Stimulated activated naive CD8-positive, alpha-beta T cell treated with anti-CD3 and anti-CD28 coated beads, Interleukin-15, Interleukin-2, amounts not matched to agents 100 ng/mL and 50 ng/mL, for 24 hours (primary cell): ENCODE measurements at regions not wholly inside any gene's neighbourhood (a gene's known extent, or its start where the extent isn't known, plus 50 kb on each side); places are given as distances from the start of the nearest gene placed in this dataset.

Experiments
- H3K27ac Mint-ChIP-seq: one replicate; pipeline ENCODE4 v1.8.0; 2021; ENCODE audit warnings: mild to moderate bottlenecking, mixed read lengths
- H3K27me3 Mint-ChIP-seq: one replicate; pipeline ENCODE4 v1.8.0; 2021; ENCODE audit warnings: mixed read lengths
- H3K36me3 Mint-ChIP-seq: one replicate; pipeline ENCODE4 v1.8.0; 2021; ENCODE audit warnings: low read depth, mixed read lengths
- H3K4me1 Mint-ChIP-seq: one replicate; pipeline ENCODE4 v1.8.0; 2021; ENCODE audit warnings: low read depth, mixed read lengths
- H3K4me3 Mint-ChIP-seq: one replicate; pipeline ENCODE4 v1.8.0; 2021; ENCODE audit warnings: mild to moderate bottlenecking, mixed read lengths
- H3K9me3 Mint-ChIP-seq: one replicate; pipeline ENCODE4 v1.8.0; 2021; ENCODE audit warnings: mixed read lengths

DNA sequence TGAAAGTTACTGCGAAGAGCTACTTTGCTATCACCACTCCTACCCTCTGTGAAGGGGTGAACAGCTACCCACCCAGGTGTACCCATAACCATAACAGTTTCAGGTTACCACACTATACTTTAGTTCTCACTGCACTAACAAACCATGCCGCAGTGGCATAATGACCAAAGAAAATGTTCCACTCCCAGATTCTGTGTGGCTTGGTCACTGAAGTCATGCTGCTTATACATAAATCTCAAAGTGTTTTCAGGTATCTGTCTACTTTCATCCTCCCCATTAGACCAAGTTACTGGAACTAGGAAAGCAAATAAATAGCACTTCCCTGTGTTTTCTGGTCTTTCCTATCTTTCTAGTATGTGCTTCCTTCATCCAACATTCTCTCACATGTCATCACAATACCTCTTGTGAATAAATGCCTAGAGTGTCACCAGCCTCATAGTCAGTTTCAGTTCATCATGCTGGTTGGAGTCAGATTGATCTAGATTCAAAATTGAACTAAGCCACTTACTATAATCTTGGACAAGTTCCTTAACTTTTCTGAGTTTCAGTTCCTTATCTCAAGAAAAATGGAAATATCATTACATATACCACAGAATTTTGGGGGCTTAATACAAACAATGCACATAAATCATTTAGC, 293.6 kb downstream of the FSIP2 start:
- Mint-ChIP-seq H3K4me3 (no peak overlapping the region), H3K4me1 (no peaks in the 10 kb centered on the region), H3K27ac (no peak overlapping the region), H3K27me3 (no peaks in the 10 kb centered on the region), H3K9me3 (no peaks in the 10 kb centered on the region), H3K36me3 (no peaks in the 10 kb centered on the region)

DNA sequence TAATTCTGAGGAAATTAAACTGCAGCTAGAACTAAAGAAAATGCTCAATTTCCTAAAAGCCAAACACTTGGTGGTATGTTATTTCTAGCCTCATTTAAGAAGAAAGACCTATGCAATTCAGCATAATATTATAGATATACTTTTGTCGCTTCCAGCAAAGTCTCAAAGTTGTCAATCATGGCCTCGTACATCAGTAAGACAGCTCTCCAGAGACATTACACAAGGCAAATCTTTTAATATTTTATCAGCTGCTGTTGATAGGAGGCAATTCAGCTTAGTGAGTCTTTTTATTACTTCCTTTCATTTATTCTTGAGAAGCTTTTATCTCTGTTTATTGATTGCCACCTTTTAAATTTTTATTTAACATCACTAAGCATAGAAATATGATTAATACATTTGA, 294.3 kb downstream of the FSIP2 start:
- no peak overlapping the region for H3K27ac Mint-ChIP-seq
- no peak overlapping the region for H3K4me3 Mint-ChIP-seq
- H3K27me3 Mint-ChIP-seq: no peaks in the 10 kb centered on the region
- H3K9me3 Mint-ChIP-seq: no peaks in the 10 kb centered on the region
- no peaks in the 10 kb centered on the region for H3K4me1 Mint-ChIP-seq
- no peaks in the 10 kb centered on the region for H3K36me3 Mint-ChIP-seq

DNA sequence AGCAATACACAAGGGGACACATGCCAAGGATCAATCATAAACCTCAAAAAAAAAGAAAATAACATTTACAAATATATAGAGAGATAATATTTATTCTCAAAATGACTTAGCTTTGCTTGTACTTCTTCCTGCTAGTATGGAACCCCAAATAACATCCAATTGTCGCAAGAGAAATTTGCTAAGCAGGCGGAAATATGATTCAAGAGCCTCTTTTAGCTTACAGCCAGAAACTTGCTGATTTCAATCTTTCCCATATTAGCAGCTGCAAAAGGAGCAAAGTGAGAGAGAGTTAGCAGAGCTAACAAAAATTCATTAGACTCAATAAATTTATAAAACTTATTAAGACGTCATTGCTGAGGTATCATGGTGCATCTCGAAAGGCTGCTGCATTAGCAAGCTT, 294.9 kb downstream of the FSIP2 start:
- Mint-ChIP-seq H3K27ac (no peak overlapping the region), H3K4me1 (no peaks in the 10 kb centered on the region), H3K9me3 (no peaks in the 10 kb centered on the region), H3K27me3 (no peaks in the 10 kb centered on the region), H3K36me3 (no peaks in the 10 kb centered on the region), H3K4me3 (no peak overlapping the region)

DNA sequence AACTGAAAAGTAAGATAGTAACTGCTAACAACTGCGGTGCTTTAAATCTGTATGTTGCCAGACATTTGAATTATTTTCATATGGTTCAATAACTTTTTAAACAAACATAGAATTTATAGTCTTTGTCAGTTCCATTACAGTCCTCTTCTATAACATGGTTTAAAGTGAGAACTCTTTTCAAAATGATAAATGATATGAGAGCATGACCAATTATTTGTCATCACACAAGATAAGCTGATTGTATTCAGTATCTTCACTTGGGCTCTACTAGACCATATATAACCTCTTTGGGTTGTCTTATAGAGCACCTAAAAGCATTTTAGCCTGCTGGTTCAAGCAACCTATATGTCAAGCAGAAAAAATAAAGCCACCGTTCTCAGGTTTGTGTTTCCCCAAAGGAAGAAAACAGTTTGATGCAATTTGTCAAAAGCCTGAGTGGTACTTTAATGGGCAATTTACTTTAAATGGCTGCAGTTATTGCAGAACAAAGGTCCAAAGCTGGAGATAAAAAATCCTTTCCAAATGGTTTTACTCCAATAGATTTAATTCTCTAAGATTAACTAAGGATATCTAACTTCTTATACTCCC, 298.4 kb downstream of the FSIP2 start:
- Mint-ChIP-seq H3K9me3 (no peaks in the 10 kb centered on the region), H3K4me1 (no peaks in the 10 kb centered on the region), H3K27ac (no peak overlapping the region), H3K27me3 (no peaks in the 10 kb centered on the region), H3K4me3 (no peak overlapping the region), H3K36me3 (no peaks in the 10 kb centered on the region)

DNA sequence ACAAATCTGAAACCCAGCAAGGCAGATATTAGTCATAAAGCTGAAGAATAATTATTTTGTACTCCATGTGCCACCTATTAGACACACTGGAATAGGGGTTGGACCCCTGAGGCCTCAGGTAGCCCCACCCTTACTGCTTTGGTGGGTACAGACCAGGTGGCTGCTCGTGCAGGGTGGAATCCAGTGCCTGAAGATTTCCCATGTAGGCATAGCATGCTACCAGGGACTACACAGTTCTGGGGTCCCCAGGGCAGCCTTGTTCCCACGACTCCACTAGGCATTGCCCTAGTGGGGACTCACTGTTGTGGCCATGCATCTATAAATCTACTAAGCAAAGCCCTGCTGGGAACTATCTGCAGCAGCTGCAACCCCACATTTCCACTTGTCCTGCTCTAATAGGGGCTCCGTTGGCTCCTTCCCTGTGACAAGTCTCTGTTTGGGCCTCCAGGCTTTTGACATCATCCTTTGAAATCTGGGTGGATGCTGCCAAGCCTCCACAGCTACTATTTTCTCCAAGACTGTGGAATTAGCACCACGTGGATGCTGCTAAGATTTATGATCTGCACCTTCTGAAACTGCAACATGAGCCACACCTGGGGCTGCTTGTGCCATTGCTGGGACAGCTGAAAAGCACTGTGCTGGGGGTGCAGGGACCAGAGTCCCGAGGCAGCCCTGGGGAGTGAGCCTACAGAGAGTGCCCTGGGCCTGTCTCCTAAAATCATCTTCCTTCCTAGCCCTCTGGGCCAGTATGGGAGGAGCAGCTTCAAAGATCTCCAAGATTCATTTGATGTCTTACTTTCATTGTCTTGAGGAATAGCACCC, 303.8 kb downstream of the FSIP2 start:
- Mint-ChIP-seq H3K9me3 (no peaks in the 10 kb centered on the region), H3K27ac (no peak overlapping the region), H3K4me3 (no peak overlapping the region)

DNA sequence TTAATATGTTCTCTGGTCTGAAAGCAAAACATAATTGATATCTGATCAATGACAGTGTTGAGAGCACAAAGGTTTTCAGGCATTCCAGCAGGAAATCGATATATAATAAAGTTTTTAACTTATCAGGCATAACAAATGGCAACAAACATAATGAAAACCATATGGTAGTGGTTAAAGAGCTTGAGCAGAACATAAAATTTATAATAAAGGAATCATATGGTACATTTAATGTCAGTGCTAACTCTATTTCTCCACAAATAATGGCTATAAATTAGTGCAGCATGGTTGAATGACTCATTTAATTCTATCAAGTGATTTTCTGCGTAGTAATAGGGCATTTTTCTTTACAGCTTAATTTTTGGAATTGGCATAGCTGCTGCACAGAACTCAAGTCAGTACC, 306.2 kb downstream of the FSIP2 start:
- H3K4me3 Mint-ChIP-seq: no peak overlapping the region
- no peaks in the 10 kb centered on the region for H3K27me3 Mint-ChIP-seq
- no peaks in the 10 kb centered on the region for H3K9me3 Mint-ChIP-seq
- no peaks in the 10 kb centered on the region for H3K36me3 Mint-ChIP-seq
- H3K4me1 Mint-ChIP-seq: no peaks in the 10 kb centered on the region
- no peak overlapping the region for H3K27ac Mint-ChIP-seq

More for the DNA sequence above, 303.8 kb downstream of the FSIP2 start:
- no peaks in the 10 kb centered on the region for H3K36me3 Mint-ChIP-seq
- H3K27me3 Mint-ChIP-seq: no peaks in the 10 kb centered on the region
- no peaks in the 10 kb centered on the region for H3K4me1 Mint-ChIP-seq

DNA sequence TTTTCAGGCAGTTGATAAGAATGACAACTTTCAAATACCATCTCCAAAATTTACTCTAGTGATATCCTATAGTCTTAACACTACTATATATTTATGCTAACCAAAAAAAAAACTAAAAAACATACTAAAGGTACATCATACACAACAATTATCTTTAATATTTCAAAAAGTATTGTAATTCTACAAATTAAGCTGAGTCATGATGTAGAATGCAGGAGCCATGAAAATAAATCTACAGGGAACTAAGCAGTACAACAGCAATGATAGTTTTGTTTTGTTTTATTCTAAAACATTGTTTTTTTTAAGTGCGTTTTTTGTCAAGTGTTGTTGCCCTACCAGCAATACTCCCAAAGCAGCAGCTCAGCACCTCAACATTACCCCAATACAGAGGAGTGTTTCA, 314.3 kb downstream of the FSIP2 start:
- Mint-ChIP-seq H3K27me3 (no peaks in the 10 kb centered on the region), H3K4me3 (no peak overlapping the region), H3K27ac (no peak overlapping the region), H3K4me1 (no peaks in the 10 kb centered on the region), H3K36me3 (no peaks in the 10 kb centered on the region), H3K9me3 (no peaks in the 10 kb centered on the region)

DNA sequence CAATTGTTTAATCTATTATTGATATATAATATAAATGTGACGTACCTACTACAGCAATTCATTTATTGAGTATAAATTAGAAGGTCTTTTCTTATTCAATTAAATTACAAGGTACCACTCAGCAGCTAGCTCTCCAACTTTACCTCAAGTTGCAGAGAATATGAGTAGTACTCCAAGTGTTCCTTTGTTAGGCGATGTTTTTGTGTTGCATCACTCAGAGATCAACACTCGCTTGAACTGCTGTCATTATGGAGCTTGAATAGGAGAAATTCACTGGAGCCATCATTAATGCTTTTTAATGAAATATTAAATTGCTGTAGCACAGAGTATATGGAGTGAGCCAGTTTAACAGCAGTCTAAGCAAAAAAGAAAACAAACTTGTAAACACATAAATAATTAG, 320.0 kb downstream of the FSIP2 start:
- H3K9me3 Mint-ChIP-seq: no peaks in the 10 kb centered on the region
- H3K4me3 Mint-ChIP-seq: no peak overlapping the region
- H3K4me1 Mint-ChIP-seq: no peaks in the 10 kb centered on the region
- H3K27me3 Mint-ChIP-seq: no peaks in the 10 kb centered on the region
- no peak overlapping the region for H3K27ac Mint-ChIP-seq
- no peaks in the 10 kb centered on the region for H3K36me3 Mint-ChIP-seq

DNA sequence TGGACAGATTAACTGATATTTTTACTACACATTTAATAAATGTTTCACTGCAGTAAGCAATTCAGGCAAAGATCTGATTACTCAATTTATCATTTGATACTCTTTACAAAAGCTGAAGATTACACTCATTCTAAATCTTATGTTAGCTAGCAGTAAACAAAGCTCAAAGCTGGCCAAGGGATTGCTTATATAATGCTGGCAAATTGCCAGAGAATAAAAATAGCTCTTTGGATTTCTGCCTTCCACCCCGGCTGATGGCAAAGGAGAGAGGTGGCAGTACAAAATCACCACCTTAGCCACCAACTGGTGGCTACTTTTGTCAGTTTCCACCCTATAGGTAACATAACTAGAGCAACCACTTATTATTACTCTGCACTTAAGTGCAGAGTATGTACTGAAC, 320.5 kb downstream of the FSIP2 start:
- Mint-ChIP-seq H3K27ac (no peak overlapping the region), H3K36me3 (no peaks in the 10 kb centered on the region), H3K27me3 (no peaks in the 10 kb centered on the region), H3K4me3 (no peak overlapping the region), H3K9me3 (no peaks in the 10 kb centered on the region), H3K4me1 (no peaks in the 10 kb centered on the region)

DNA sequence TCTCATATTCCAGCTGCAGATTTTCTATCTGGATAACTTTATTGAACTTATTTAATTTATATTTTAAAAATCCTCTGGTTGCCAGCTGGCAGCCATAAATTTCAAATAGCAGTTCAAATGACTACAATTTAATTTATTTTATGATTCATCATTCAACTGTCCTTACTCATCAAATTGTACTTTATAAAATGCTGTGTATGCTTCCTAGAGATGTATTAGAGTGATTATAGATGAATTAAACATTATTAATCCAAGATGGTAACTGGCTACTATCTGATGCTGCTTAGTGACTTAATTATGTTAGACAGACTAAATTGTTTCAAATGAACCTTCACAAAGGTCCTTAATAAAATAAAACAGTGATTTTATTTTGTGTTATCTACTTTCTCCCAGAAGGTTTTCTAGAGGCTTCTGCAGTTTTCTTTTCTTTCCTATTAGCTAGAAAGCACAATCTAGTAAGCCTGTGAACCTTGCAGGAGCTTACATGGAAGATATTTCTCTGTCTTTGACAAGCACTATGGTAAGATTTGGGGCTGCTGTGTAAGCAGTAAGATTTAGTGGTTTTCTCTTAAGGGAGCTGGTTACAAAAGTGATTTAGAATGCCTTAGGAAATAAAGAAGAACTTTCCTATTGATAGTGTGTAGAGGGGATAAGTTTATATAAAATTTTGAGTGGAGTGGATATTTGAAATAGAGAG, 322.3 kb downstream of the FSIP2 start:
- no peaks in the 10 kb centered on the region for H3K4me1 Mint-ChIP-seq
- no peaks in the 10 kb centered on the region for H3K27me3 Mint-ChIP-seq
- no peak overlapping the region for H3K27ac Mint-ChIP-seq
- peaks cover 6% of the 10 kb centered on the region for H3K36me3 Mint-ChIP-seq
- H3K9me3 Mint-ChIP-seq: no peaks in the 10 kb centered on the region
- no peak overlapping the region for H3K4me3 Mint-ChIP-seq

DNA sequence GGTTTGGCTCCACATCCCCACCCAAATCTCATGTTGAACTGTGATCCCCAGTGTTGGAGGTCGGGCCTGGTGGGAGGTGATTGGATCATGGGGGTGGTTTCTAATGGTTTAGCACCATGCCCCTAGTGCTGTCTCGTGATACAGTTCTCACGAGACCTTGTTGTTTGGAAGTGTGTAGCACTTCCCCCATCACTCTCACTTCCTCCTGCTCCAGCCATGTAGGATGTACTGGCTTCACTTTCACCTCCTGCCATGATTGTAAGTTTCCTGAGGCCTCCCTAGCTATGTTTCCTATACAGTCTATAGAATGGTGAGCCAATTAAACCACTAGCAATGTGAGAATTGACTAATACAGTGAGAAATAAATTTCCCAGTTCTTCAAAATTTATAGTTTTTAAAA, 325.9 kb downstream of the FSIP2 start:
- Mint-ChIP-seq H3K9me3 (no peaks in the 10 kb centered on the region), H3K36me3 (peaks cover 6% of the 10 kb centered on the region), H3K4me3 (no peak overlapping the region), H3K27me3 (no peaks in the 10 kb centered on the region), H3K4me1 (no peaks in the 10 kb centered on the region), H3K27ac (no peak overlapping the region)

DNA sequence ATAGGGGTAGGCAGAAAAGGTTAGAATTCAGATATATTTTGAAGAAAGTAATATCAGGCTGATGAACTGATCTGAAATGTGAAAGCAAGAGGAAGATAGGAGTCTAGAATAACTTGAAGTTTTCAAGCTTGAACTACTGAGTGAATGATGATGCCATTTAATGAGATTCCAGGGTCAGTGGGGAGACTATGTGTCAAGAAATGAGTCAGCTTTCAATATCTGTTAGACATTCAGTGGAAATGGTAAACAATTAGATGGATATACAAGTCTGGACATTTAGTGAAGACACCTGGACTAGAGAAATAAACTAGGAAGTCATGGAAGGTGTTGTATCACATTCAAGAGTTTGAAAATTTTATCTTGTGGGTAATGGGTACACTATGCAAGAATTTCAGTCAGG, 326.9 kb downstream of the FSIP2 start:
- Mint-ChIP-seq H3K36me3 (peaks cover 6% of the 10 kb centered on the region), H3K9me3 (no peaks in the 10 kb centered on the region), H3K27me3 (no peaks in the 10 kb centered on the region), H3K27ac (no peak overlapping the region), H3K4me1 (no peaks in the 10 kb centered on the region), H3K4me3 (no peak overlapping the region)

DNA sequence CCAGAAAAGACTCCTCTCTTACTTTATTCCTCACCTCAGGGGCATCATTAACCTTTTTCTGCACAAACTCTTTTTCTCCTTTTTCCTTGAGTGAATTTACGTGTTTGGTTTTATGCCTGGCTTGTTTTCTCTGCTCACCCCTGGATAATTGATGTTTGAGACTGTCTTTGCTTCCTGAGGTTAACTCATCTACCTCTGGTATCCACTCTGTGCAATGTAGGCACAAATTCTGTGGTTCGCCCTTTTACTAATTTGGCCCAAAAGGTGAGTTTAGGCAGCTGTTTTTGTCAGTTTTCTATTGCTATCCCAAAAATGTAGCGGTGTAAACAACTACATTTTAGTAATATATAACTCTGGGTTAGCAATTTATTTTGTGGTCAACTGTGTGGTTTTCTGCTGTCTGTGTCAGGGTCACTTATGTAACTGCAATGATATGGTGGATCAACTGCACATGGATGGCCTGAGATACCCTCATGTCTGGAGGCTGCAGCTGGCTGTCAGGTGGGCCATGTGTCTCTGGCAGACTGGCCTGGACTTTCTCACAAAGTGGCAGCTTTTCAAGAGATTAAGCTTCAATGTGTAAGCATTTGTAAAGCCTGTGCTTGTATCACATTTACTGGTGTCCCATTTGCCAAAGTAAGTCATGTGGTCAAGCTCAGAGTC, 329.7 kb downstream of the FSIP2 start:
- H3K9me3 Mint-ChIP-seq: no peaks in the 10 kb centered on the region
- no peak overlapping the region for H3K4me3 Mint-ChIP-seq
- peaks cover 6% of the 10 kb centered on the region for H3K36me3 Mint-ChIP-seq
- no peak overlapping the region for H3K27ac Mint-ChIP-seq
- H3K27me3 Mint-ChIP-seq: no peaks in the 10 kb centered on the region
- H3K4me1 Mint-ChIP-seq: no peaks in the 10 kb centered on the region

DNA sequence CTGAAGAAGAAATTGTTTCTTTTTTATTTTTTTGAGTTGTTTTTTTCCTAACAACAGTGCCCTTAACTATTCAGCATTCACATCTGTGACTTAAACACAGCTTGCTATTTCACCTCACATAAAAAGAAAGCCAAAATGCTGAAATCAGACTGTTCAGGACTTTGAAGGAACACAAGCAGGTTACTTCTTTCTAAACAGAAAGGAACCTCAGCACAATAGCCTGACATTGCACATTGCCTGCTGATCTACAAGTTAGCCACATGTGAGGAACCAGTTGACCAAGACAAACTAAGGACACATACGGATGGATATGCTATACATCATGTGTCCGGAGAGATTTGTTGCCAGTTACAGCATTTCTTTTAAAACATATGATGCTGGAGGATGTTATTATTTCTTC, 331.1 kb downstream of the FSIP2 start:
- Mint-ChIP-seq H3K27ac (no peak overlapping the region), H3K9me3 (no peaks in the 10 kb centered on the region), H3K36me3 (peaks cover 6% of the 10 kb centered on the region), H3K27me3 (no peaks in the 10 kb centered on the region), H3K4me1 (no peaks in the 10 kb centered on the region), H3K4me3 (no peak overlapping the region)

DNA sequence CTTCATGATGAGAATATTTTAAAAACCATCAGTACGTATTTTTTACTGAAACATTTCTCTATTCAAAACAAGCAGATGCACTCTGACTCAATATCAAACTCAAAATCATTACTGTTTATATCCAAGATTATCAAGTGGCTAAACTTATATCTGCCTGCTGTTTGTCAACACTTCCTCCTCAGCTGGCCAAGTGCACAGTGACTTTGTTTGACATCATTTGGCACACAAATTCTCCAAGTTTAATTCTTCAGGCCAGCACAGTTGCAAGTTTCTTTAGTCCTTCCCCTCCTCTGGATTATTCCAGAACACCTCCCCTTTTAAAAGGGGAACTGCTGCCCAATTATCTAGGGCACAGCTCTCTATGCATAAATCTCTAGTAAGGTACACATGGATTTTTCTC, 346.6 kb downstream of the FSIP2 start:
- no peak overlapping the region for H3K27ac Mint-ChIP-seq

More for the DNA sequence above, 346.6 kb downstream of the FSIP2 start:
- H3K4me1 Mint-ChIP-seq: no peaks in the 10 kb centered on the region
- no peaks in the 10 kb centered on the region for H3K9me3 Mint-ChIP-seq
- no peak overlapping the region for H3K4me3 Mint-ChIP-seq
- no peaks in the 10 kb centered on the region for H3K27me3 Mint-ChIP-seq
- H3K36me3 Mint-ChIP-seq: peaks cover 5% of the 10 kb centered on the region
